Skeletal muscle satellite cell (primary cell): ENCODE measurements at regions not wholly inside any gene's neighbourhood (a gene's known extent, or its start where the extent isn't known, plus 50 kb on each side); places are given as distances from the start of the nearest gene placed in this dataset.

Experiments
- H3K27me3 ChIP-seq: 2 replicates; pipeline ENCODE4 v1.7.0; 2013; ENCODE audit warnings: low read length; ENCODE audit not compliant: control insufficient read depth, insufficient read depth
- H3K36me3 ChIP-seq: 2 replicates; pipeline ENCODE4 v1.7.0; 2013; ENCODE audit warnings: mild to moderate bottlenecking, control low read depth, low read length; ENCODE audit not compliant: insufficient read depth
- H3K4me1 ChIP-seq: 2 replicates; pipeline ENCODE4 v1.7.0; 2013; ENCODE audit warnings: low read length; ENCODE audit not compliant: control insufficient read depth, insufficient read depth
- H3K4me2 ChIP-seq: 2 replicates; pipeline ENCODE4 v1.7.0; 2013; ENCODE audit warnings: mild to moderate bottlenecking, low read length
- H3K4me3 ChIP-seq: 2 replicates; pipeline ENCODE4 v1.7.0; 2013; ENCODE audit warnings: low read length
- H3K9ac ChIP-seq: 2 replicates; pipeline ENCODE4 v1.7.0; 2013; ENCODE audit warnings: mild to moderate bottlenecking, low read depth, low read length, moderate library complexity
- H3K9me3 ChIP-seq: replicated peaks from 2 replicates; pipeline ENCODE4 v1.7.0; 2013; ENCODE audit warnings: mild to moderate bottlenecking, control low read depth, low read length

DNA sequence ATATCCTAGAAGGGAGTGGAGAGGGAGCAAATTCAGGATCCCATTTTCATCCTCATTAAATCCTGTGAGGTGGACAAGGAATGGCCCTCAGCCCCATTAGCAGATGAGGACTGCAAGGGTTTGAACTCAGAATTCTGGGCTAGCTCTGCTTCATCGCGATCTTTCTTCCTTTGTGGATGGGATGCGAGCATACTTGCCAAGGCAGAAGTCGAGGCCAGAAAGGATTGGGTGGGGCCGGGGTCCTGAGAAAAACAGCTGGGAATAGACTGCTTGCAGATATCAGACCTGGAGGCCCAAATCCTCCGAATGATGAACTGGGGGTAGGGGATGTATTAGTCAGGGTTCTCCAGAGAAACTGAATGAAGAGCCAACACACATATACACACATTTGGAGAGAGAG lies 179.0 kb downstream of the CHST1 start:
- no peaks in the 10 kb centered on the region for H3K9me3 ChIP-seq
- H3K36me3 ChIP-seq, result no peaks in the 10 kb centered on the region
- peaks cover 70% of the 10 kb centered on the region for H3K27me3 ChIP-seq
- H3K9ac ChIP-seq, result no peak overlapping the region
- no peak overlapping the region for H3K4me3 ChIP-seq
- no peak overlapping the region for H3K4me2 ChIP-seq
- H3K4me1 ChIP-seq, result no peaks in the 10 kb centered on the region

GRCh38 chr11:45485070-45485707 lies 180.2 kb downstream of the CHST1 start:
- no peaks in the 10 kb centered on the region for H3K4me1 ChIP-seq
- H3K9ac ChIP-seq, result no peak overlapping the region
- no peak overlapping the region for H3K4me3 ChIP-seq
- no peaks in the 10 kb centered on the region for H3K36me3 ChIP-seq
- H3K27me3 ChIP-seq, result peaks cover 71% of the 10 kb centered on the region
- H3K9me3 ChIP-seq, result no peaks in the 10 kb centered on the region
- H3K4me2 ChIP-seq, result no peak overlapping the region

DNA sequence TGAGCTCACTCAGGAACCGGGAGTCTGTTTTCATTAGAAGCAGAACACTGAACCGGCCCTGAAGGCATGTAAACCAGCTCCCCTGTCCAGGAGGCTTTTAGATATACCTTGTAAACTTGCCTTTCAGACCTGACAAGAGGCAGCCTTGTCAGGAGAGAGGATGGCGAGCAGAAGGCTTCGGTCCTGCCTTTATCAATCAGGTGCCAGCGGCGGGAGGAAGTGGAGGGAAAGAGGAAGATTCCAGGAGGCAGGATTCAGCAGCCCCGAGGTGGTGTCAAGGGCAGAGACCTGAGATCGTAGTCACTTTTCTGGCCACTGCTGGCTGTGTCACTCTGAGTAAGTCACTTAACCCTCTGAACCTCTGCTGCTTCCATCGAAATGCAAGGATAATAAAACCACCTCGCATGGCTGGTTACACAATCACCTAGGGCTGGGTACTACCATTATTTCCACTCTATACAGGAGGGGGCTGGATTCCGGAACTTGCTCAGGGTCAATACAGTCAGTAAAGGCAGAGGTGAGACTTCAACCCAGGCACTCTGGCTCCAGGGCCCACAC lies 181.0 kb downstream of the CHST1 start:
- H3K9me3 ChIP-seq, result no peaks in the 10 kb centered on the region
- H3K4me3 ChIP-seq, result no peak overlapping the region
- H3K4me2 ChIP-seq, result no peak overlapping the region
- H3K27me3 ChIP-seq, result peaks cover 77% of the 10 kb centered on the region
- H3K36me3 ChIP-seq, result no peaks in the 10 kb centered on the region
- no peak overlapping the region for H3K9ac ChIP-seq
- no peaks in the 10 kb centered on the region for H3K4me1 ChIP-seq

- Histone ChIP-seq H3K36me3 (no peaks in the 10 kb centered on the region), H3K4me1 (no peaks in the 10 kb centered on the region), H3K4me2 (no peak overlapping the region), H3K9me3 (no peaks in the 10 kb centered on the region), H3K4me3 (no peak overlapping the region), H3K9ac (no peak overlapping the region), H3K27me3 (peaks cover 74% of the 10 kb centered on the region)
These were observed 182.0 kb downstream of the CHST1 start for GRCh38 chr11:45483416-45483815.

DNA sequence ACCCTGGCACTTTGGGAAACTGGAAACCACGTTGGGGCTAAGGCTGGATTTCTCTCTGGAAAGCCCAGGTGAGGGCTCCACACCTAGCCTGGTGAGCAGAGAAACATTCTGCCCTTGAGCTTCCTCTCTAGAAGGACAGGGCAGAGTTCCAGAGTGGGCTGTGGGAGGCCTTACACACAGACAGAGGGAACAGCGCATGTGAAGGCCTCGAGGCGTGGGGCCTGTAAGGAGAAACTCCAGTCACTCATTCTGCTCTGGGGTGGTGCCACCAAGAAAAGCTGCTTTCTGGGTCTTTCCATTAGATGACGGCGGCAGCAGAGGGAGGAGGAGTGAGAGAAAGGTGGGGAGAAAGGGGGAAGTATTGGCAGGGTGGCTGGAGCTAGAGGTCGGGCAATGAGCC lies 183.1 kb downstream of the CHST1 start:
- H3K4me3 ChIP-seq, result no peak overlapping the region
- H3K36me3 ChIP-seq, result no peaks in the 10 kb centered on the region
- no peak overlapping the region for H3K9ac ChIP-seq
- H3K4me1 ChIP-seq, result no peaks in the 10 kb centered on the region
- peaks cover 83% of the 10 kb centered on the region for H3K27me3 ChIP-seq
- H3K9me3 ChIP-seq, result no peaks in the 10 kb centered on the region
- no peak overlapping the region for H3K4me2 ChIP-seq

GRCh38 chr11:45481026-45481425 lies 184.4 kb downstream of the CHST1 start:
- peaks cover 88% of the 10 kb centered on the region for H3K27me3 ChIP-seq
- H3K4me3 ChIP-seq, result no peak overlapping the region
- no peaks in the 10 kb centered on the region for H3K36me3 ChIP-seq
- no peaks in the 10 kb centered on the region for H3K9me3 ChIP-seq
- H3K4me1 ChIP-seq, result no peaks in the 10 kb centered on the region
- H3K9ac ChIP-seq, result no peak overlapping the region
- H3K4me2 ChIP-seq, result no peak overlapping the region

GRCh38 chr11:45477588-45477987 lies 187.8 kb downstream of the CHST1 start:
- Histone ChIP-seq H3K4me1 (no peaks in the 10 kb centered on the region), H3K4me2 (no peak overlapping the region), H3K4me3 (no peak overlapping the region), H3K36me3 (no peaks in the 10 kb centered on the region), H3K9me3 (no peaks in the 10 kb centered on the region), H3K27me3 (peaks cover 84% of the 10 kb centered on the region), H3K9ac (no peak overlapping the region)

DNA sequence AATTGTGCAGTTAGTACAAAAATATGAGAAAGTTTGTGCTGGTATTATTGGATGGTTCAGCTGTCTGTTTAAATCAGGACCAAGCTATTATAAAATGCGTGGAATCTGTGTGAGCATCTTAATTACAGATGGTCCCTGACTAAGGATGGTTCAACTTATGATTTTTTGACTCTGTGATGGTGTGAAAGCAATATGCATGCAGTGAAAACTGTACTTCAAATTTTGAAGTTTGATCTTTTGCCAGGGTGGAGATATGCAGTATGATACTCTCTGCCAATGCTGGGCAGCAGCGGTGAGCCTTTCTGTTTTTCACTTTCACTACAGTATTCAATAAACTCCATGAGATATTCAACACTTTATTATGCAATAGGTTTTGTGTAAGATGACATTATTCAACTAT lies 189.3 kb downstream of the CHST1 start:
- Histone ChIP-seq H3K4me1 (no peaks in the 10 kb centered on the region), H3K27me3 (peaks cover 77% of the 10 kb centered on the region), H3K36me3 (no peaks in the 10 kb centered on the region), H3K9me3 (no peaks in the 10 kb centered on the region), H3K9ac (no peak overlapping the region), H3K4me2 (no peak overlapping the region), H3K4me3 (no peak overlapping the region)

DNA sequence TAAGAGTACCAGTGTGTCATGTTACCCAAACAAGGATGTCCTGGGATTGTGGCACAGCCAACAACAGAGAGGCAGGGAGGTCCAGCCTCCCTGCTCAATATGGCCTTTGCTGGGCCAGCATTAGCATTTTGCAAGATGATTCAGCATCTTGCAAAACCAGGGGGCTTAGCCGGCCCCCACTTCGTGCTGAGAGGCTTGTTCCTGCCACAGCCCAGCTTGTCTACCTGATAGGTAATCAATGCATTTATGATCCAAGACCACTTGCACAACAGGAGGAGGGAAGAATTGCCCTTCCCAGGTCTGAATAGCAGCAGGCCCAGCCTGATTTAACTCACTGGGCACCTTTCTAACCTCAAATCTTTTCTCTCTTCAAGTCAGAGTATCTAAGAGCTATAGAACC lies 189.0 kb upstream of the SYT13 start:
- Histone ChIP-seq H3K9ac (no peak overlapping the region), H3K36me3 (no peaks in the 10 kb centered on the region), H3K27me3 (peaks cover 70% of the 10 kb centered on the region), H3K9me3 (no peaks in the 10 kb centered on the region), H3K4me1 (no peaks in the 10 kb centered on the region), H3K4me3 (no peak overlapping the region), H3K4me2 (no peak overlapping the region)

GRCh38 chr11:45473341-45473895 lies 187.3 kb upstream of the SYT13 start:
- no peaks in the 10 kb centered on the region for H3K9me3 ChIP-seq
- no peaks in the 10 kb centered on the region for H3K36me3 ChIP-seq
- H3K9ac ChIP-seq, result no peak overlapping the region
- peaks cover 57% of the 10 kb centered on the region for H3K27me3 ChIP-seq
- no peaks in the 10 kb centered on the region for H3K4me1 ChIP-seq
- H3K4me2 ChIP-seq, result no peak overlapping the region
- H3K4me3 ChIP-seq, result no peak overlapping the region

- H3K9ac ChIP-seq, result no peak overlapping the region
These were observed 186.7 kb upstream of the SYT13 start for GRCh38 chr11:45472716-45473317.

DNA sequence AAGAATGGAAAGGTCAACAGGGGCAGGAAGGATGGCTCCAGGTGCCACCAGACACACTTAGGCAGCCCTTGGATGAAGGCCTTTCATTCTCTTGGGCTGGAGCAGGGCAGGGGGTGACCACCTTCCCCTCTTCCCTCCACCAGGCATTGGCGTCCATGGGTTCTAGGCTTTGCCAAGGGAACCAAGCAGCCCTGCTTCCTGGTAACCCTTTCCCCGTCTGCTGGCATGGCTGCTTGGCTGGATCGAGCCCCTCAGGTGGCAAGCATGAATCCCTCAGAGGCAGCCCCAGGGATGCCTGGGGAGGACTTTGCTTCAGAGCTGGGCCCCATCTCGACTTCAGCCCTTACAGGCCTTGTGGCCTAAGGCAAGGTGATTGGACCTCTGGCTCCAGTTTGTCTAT lies 185.1 kb upstream of the SYT13 start:
- no peaks in the 10 kb centered on the region for H3K9me3 ChIP-seq
- H3K9ac ChIP-seq, result no peak overlapping the region
- no peak overlapping the region for H3K4me2 ChIP-seq
- H3K4me1 ChIP-seq, result no peaks in the 10 kb centered on the region
- H3K27me3 ChIP-seq, result peaks cover 54% of the 10 kb centered on the region
- no peak overlapping the region for H3K4me3 ChIP-seq
- H3K36me3 ChIP-seq, result no peaks in the 10 kb centered on the region

More at GRCh38 chr11:45472716-45473317, 186.7 kb upstream of the SYT13 start:
- H3K36me3 ChIP-seq, result no peaks in the 10 kb centered on the region
- H3K4me2 ChIP-seq, result no peak overlapping the region
- H3K9me3 ChIP-seq, result no peaks in the 10 kb centered on the region
- peaks cover 59% of the 10 kb centered on the region for H3K27me3 ChIP-seq
- no peaks in the 10 kb centered on the region for H3K4me1 ChIP-seq
- H3K4me3 ChIP-seq, result no peak overlapping the region
